ENCODE measurements at regions not wholly inside any gene's neighbourhood (a gene's known extent, or its start where the extent isn't known, plus 50 kb on each side); places are given as distances from the start of the nearest gene placed in this dataset.

DNA sequence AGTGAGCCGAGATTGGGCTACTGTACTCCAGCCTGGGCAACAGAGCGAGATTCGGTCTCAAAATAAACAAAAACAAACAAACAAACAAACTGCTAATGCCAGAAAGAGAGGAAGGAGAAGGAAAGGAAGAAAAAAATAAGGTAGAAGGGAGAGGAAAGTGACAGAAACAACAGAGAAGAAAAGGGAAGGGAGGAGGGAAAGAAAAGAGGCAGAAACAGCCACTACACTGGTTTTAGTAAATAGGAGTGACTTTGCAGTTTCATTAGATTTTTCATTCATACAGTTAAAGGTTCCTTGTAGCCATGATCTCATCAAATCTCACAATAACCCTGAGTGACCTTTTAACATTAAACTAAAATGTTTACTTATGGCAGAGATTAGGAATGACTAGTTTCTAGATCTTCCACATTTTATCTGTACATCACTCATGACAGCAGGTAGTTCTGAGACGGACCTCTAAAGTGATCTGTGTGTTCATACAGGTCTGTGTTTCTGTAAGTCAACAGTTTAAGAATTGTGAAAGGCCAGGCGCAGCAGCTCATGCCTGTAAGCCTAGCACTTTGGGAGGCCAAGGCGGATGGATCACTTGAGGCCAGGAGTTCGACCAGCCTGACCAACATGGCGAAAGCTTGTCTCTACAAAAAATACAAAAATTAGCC lies 191.3 kb upstream of the KLF14 start:
- TF ChIP-seq, protein P1, sequence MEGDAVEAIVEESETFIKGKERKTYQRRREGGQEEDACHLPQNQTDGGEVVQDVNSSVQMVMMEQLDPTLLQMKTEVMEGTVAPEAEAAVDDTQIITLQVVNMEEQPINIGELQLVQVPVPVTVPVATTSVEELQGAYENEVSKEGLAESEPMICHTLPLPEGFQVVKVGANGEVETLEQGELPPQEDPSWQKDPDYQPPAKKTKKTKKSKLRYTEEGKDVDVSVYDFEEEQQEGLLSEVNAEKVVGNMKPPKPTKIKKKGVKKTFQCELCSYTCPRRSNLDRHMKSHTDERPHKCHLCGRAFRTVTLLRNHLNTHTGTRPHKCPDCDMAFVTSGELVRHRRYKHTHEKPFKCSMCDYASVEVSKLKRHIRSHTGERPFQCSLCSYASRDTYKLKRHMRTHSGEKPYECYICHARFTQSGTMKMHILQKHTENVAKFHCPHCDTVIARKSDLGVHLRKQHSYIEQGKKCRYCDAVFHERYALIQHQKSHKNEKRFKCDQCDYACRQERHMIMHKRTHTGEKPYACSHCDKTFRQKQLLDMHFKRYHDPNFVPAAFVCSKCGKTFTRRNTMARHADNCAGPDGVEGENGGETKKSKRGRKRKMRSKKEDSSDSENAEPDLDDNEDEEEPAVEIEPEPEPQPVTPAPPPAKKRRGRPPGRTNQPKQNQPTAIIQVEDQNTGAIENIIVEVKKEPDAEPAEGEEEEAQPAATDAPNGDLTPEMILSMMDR (IDR thresholded peaks at IDR 0.05): no peak
- TF ChIP-seq POLR2A (IDR thresholded peaks at IDR 0.05): no peak
